ENCODE measurements at regions not wholly inside any gene's neighbourhood (a gene's known extent, or its start where the extent isn't known, plus 50 kb on each side); places are given as distances from the start of the nearest gene placed in this dataset.

DNA sequence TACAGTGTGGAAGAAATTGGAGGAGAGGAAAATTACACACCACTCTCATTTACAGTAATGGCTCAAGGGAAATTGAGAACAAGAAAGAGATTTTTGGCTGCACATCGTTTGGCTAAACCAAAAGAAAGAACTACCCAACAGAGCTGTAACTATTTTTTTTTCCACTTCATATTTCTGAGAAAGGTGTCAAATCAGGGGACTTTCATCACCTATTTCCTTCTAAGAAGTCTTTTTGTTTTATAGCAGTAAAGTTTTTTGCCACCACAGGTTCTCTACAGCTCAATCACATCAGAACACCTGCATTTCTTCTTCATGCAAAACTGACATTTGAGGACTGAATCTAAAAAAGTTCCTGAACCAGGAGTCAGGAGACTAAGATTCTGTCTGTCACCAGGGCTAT lies 57.5 kb upstream of the TNIP3 start:
- no peak for TF ChIP-seq CTCF (IDR thresholded peaks at IDR 0.05; ENCODE audit: control extremely low read depth in 1 of 3, insufficient read depth in 1 of 3, low read depth in 1 of 3, low read length in 3 of 3)
- TF ChIP-seq YY1 (IDR thresholded peaks at IDR 0.05; ENCODE audit: low read depth, low read length) = no peak
- TF ChIP-seq MAX (IDR thresholded peaks at IDR 0.05) = no peak
- TF ChIP-seq KDM4A (IDR thresholded peaks at IDR 0.05; ENCODE audit: low read depth, low read length, severe bottlenecking) = no peak
- TF ChIP-seq CHD2 (IDR thresholded peaks at IDR 0.05; ENCODE audit: low read length) = no peak
- no peak for TF ChIP-seq ASH2L (IDR thresholded peaks at IDR 0.05; ENCODE audit: low read length)
- no peak for TF ChIP-seq FOSL1 (IDR thresholded peaks at IDR 0.05; ENCODE audit: insufficient read depth, low read depth, low read length)
